ENCODE measurements at regions not wholly inside any gene's neighbourhood (a gene's known extent, or its start where the extent isn't known, plus 50 kb on each side); places are given as distances from the start of the nearest gene placed in this dataset.
A peak's percentile ranks its signal among the peaks of the same experiment; 100 is the strongest.

DNA sequence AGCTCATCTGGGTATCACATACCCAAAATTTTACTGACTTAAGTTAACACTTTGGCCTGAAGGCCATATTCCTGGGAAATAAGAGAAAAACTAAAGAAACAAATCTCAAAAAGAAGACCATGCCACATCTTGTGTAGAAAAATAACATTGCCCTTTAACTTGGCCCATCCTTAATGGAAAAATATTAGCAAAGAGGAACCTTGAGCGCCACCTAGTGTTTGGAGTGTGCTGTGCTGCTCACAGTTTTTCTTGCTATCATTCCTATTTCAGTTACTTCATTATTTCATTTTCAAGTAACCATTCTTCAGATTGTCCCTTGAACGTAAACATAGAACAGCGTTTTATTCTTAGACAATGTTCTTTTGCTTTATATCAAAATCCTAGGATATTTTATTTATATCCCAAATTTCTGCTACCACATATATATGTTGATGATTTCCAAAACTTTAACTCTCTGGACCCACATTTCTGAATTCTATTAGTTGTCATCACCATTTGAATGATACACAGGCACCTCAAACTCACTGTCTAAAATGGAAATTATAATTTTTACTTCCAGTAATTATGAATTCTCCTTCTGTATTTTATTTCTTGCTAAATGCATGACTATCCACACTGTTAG, 999.0 kb upstream of the ADGRL3 start:
- H3K9ac ChIP-seq (ENCODE audit: extremely low read depth, insufficient read length, low read length), result no peak overlapping the region
- no peak overlapping the region for H3K18ac ChIP-seq (ENCODE audit: insufficient read length, low read depth, low read length)
- TF ChIP-seq, protein P1, sequence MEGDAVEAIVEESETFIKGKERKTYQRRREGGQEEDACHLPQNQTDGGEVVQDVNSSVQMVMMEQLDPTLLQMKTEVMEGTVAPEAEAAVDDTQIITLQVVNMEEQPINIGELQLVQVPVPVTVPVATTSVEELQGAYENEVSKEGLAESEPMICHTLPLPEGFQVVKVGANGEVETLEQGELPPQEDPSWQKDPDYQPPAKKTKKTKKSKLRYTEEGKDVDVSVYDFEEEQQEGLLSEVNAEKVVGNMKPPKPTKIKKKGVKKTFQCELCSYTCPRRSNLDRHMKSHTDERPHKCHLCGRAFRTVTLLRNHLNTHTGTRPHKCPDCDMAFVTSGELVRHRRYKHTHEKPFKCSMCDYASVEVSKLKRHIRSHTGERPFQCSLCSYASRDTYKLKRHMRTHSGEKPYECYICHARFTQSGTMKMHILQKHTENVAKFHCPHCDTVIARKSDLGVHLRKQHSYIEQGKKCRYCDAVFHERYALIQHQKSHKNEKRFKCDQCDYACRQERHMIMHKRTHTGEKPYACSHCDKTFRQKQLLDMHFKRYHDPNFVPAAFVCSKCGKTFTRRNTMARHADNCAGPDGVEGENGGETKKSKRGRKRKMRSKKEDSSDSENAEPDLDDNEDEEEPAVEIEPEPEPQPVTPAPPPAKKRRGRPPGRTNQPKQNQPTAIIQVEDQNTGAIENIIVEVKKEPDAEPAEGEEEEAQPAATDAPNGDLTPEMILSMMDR (conservative IDR thresholded peaks at IDR 0.05), result peak; percentile 91
- no peak overlapping the region for H2AK5ac ChIP-seq (ENCODE audit: insufficient read length, low read length)
- no peak overlapping the region for H2BK20ac ChIP-seq (ENCODE audit: low read depth, low read length, poor library complexity, severe bottlenecking)
- no peaks in the 10 kb centered on the region for H3K23me2 ChIP-seq (ENCODE audit: insufficient read length, low read depth, low read length, poor library complexity, severe bottlenecking)
- H2BK12ac ChIP-seq (ENCODE audit: insufficient read length, low read depth, low read length), result no peak overlapping the region
- Mint-ChIP-seq H3K4me1 (no peaks in the 10 kb centered on the region), H3K4me3 (no peak overlapping the region), H3K36me3 (ENCODE audit: insufficient read depth in 1 of 3, low read depth in 3 of 3) (no peaks in the 10 kb centered on the region), H3K27me3 (ENCODE audit: low read depth) (no peaks in the 10 kb centered on the region), H3K9me3 (no peaks in the 10 kb centered on the region), H3K27ac (no peak overlapping the region)
- no CpG with 5 or more reads among the region's 3 CpGs for WGBS (ENCODE audit: extremely low coverage, insufficient read length, low lambda C conversion rate)
- H3K27me3 ChIP-seq (ENCODE audit: insufficient read depth, low read length), result no peaks in the 10 kb centered on the region
- H3K27ac ChIP-seq (ENCODE audit: insufficient read length, low read depth, low read length), result no peak overlapping the region
- no peak overlapping the region for H2BK5ac ChIP-seq (ENCODE audit: insufficient read length, low read length)
- no peaks in the 10 kb centered on the region for H3K79me2 ChIP-seq (ENCODE audit: insufficient read depth, low read length)
- no peak overlapping the region for H2BK120ac ChIP-seq (ENCODE audit: low read depth, low read length, poor library complexity, severe bottlenecking)
- no peak overlapping the region for H4K8ac ChIP-seq (replicated peaks; ENCODE audit: insufficient read length, low read depth, low read length)
- no peaks in the 10 kb centered on the region for H3K9me3 ChIP-seq (ENCODE audit: control insufficient read depth, low read depth, low read length)
- H3K4me2 ChIP-seq (ENCODE audit: insufficient read depth, insufficient read length, low read length), result no peak overlapping the region
- no peaks in the 10 kb centered on the region for H3K4me1 ChIP-seq (ENCODE audit: insufficient read depth, low read length)
- H3K23ac ChIP-seq (ENCODE audit: insufficient read length, low read depth, low read length), result no peak overlapping the region
- no peak overlapping the region for H2AFZ ChIP-seq (ENCODE audit: low read length)
- H4K20me1 ChIP-seq (ENCODE audit: control insufficient read depth, insufficient read depth, insufficient read length), result no peaks in the 10 kb centered on the region
- no peak overlapping the region for H2BK15ac ChIP-seq (ENCODE audit: low read depth, low read length)
- no peaks in the 10 kb centered on the region for H3K79me1 ChIP-seq (ENCODE audit: insufficient read depth, low read depth, low read length, poor library complexity, severe bottlenecking)
- no peak overlapping the region for H3T11ph ChIP-seq (ENCODE audit: low read length)
- H4K91ac ChIP-seq (ENCODE audit: insufficient read length, low read depth, low read length), result no peak overlapping the region
- H3K4ac ChIP-seq (ENCODE audit: low read depth, low read length), result no peak overlapping the region
- no peak overlapping the region for H4K5ac ChIP-seq (ENCODE audit: insufficient read length, low read depth, low read length)
- H3K14ac ChIP-seq (ENCODE audit: insufficient read depth, low read length), result no peak overlapping the region
- H3K56ac ChIP-seq (ENCODE audit: insufficient read length, low read depth, low read length), result no peak overlapping the region
- peak; percentile 38 for DNase-seq

Data from H9 (cell line).